Gastroesophageal sphincter (tissue), 4 donors: ENCODE measurements at regions not wholly inside any gene's neighbourhood (a gene's known extent, or its start where the extent isn't known, plus 50 kb on each side); places are given as distances from the start of the nearest gene placed in this dataset.

Source experiments
- ATAC-seq: fragments of 150-250 bp; one replicate; pipeline ENCODE4 v1.9.1; 2016; ENCODE audit warnings: mild to moderate bottlenecking, moderate library complexity
- H3K27ac ChIP-seq, 4 donors: fragments of 200-600 bp; sonication (generic) in 3 of 4; 1 replicate in 3 of 4; 2 replicates in 1 of 4; pipeline ENCODE4 v1.5.1; 2016 to 2019
- H3K27me3 ChIP-seq: fragments of 200-600 bp; sonication (generic); one replicate; pipeline ENCODE4 v1.5.1; 2019
- H3K36me3 ChIP-seq, 2 donors: fragments of 200-600 bp; sonication (generic); one replicate each; pipeline ENCODE4 v1.5.1; 2019; ENCODE audit warnings: control low read depth in 1 of 2
- H3K4me1 ChIP-seq, 3 donors: fragments of 200-600 bp; sonication (generic); 1 replicate in 2 of 3; 2 replicates in 1 of 3; pipeline ENCODE4 v1.5.1; 2016 to 2019; ENCODE audit warnings: control low read depth in 2 of 3
- H3K4me3 ChIP-seq, 2 donors: fragments of 200-600 bp; sonication (generic); one replicate each; pipeline ENCODE4 v1.5.1; 2019; ENCODE audit warnings: mild to moderate bottlenecking in 1 of 2, moderate library complexity in 1 of 2
- H3K9me3 ChIP-seq, 3 donors: fragments of 200-600 bp; sonication (generic); one replicate each; pipeline ENCODE4 v1.5.1; 2017 to 2019; ENCODE audit warnings: control low read depth in 2 of 3
- CTCF ChIP-seq, 4 experiments: fragments of 200-600 bp in 2 of 4; fragments of 450-650 bp in 2 of 4; sonication (generic) in 1 of 4; IDR thresholded peaks; one replicate each; pipeline ENCODE4 v1.5.1; 2017 to 2019; ENCODE audit warnings: antibody characterized with exemption in 4 of 4, mild to moderate bottlenecking in 2 of 4, moderate library complexity in 2 of 4
- EP300 ChIP-seq: sonication (generic); formaldehyde crosslinking; IDR thresholded peaks from one replicate; pipeline ENCODE4 v1.6.1; 2017; ENCODE audit warnings: antibody characterized with exemption, mild to moderate bottlenecking
- POLR2A ChIP-seq, 2 donors: fragments of 450-650 bp; IDR thresholded peaks; one replicate each; pipeline ENCODE4 v1.6.1; 2017; ENCODE audit warnings: antibody characterized with exemption in 2 of 2, mild to moderate bottlenecking in 2 of 2, moderate library complexity in 1 of 2
- POLR2AphosphoS5 ChIP-seq: sonication (generic); formaldehyde crosslinking; IDR thresholded peaks from one replicate; pipeline ENCODE4 v1.6.1; 2017; ENCODE audit warnings: antibody characterized with exemption
- whole genome bisulfite sequencing, 2 donors: methylation state at CpG; one replicate each; pipeline ENCODE4 v1.1.5; 2018; ENCODE audit warnings: low coverage in 1 of 2; 5-methylcytosine and 5-hydroxymethylcytosine counted together

DNA sequence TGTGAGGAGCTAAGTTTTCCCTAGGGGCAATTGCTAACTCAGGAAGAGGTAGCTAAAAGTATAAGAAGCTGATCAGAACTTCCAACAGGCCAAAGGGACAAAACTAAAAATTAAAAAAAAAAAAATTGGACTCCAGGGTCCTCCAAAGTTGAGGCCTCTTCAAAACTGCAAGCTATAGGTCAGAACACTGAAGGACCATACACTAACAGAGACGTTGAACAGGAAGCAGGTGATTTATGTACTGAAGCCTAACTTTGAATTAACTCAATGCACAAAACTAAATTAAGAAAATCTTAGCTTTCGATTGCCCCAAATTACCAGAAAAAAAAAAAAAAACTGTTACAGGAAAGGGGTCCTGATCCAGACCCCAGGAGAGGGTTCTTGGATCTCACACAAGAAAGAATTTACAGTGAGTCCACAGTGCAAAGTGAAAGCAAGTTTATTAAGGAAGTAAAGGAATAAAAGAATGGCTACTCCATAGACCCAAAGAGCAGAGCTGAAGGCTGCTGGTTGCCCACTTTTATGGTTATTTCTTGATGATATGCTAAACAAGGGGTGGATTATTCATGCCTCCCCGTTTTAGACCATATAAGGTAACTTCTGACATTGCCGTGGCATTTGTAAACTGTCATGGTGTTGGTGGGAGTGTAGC, 442.8 kb upstream of the NECTIN3 start:
- TF ChIP-seq POLR2A (IDR thresholded peaks at IDR 0.05): no peak
- TF ChIP-seq EP300: no peak
- no peak for TF ChIP-seq CTCF (IDR thresholded peaks at IDR 0.05)
- no peak for TF ChIP-seq POLR2AphosphoS5
- Histone ChIP-seq H3K36me3 (no peaks in the 10 kb centered on the region), H3K27ac (no peak overlapping the region), H3K27me3 (no peaks in the 10 kb centered on the region), H3K4me1 (no peaks in the 10 kb centered on the region), H3K4me3 (no peak overlapping the region), H3K9me3 (no peaks in the 10 kb centered on the region)
- ATAC-seq: no peak
- 66 to 78% methylated on average over 4 of the region's 4 CpGs for WGBS, 2 donors

DNA sequence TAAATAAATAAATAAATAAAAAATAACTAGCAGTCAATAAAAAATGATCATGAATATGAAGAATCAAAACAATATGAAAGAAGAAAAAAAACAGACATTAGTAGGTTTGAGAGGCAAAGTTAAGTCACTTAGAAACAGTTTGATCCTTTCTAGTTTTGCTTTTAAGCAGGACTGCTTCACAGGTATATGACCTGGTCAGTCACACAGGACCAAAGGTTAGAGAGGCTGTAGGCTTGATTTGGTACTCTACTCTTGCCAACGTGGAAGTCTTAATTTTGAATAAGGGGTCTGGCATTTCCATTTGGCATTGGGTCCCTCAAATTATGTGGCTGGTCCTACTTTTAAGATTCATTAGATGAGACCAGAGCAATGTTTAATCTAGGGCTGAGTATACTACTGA, 441.7 kb upstream of the NECTIN3 start:
- Histone ChIP-seq H3K4me1 (no peaks in the 10 kb centered on the region), H3K9me3 (no peaks in the 10 kb centered on the region), H3K4me3 (no peak overlapping the region), H3K27me3 (no peaks in the 10 kb centered on the region), H3K27ac (no peak overlapping the region), H3K36me3 (no peaks in the 10 kb centered on the region)
- no peak for TF ChIP-seq EP300
- no peak for TF ChIP-seq CTCF (IDR thresholded peaks at IDR 0.05)
- no peak for TF ChIP-seq POLR2A (IDR thresholded peaks at IDR 0.05)
- no peak for TF ChIP-seq POLR2AphosphoS5
- ATAC-seq: no peak
- 70 to 88% methylated on average over 1 of the region's 1 CpG for WGBS, 2 donors

DNA sequence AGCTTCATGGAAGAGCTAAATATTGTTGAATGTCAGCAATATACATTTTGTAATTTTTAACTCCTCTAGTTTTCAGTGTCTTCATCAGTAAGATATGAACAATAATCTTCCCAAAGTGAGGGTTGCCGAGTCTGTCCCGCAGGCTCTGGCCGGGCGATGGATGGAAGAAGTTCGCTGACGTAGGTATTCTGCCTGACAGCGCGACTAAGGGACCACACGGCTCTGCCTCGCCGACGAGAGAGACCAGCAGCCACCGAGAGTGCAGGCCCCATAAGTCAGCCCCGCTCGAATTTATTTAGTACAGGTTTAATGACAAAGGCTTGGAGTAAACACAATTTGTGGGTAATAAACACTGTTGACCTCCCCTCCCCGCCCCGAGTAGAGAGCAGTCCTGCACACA, 427.4 kb upstream of the NECTIN3 start:
- WGBS, 2 donors: 89 to 95% methylated on average over 14 to 16 of the region's 17 CpGs
- no peaks in the 10 kb centered on the region for H3K27me3 ChIP-seq
- H3K36me3 ChIP-seq: no peaks in the 10 kb centered on the region
- no peaks in the 10 kb centered on the region for H3K4me1 ChIP-seq
- ATAC-seq: no peak
- H3K27ac ChIP-seq: no peak overlapping the region
- TF ChIP-seq POLR2AphosphoS5 (no peak), EP300 (no peak), POLR2A (IDR thresholded peaks at IDR 0.05) (no peak), CTCF (IDR thresholded peaks at IDR 0.05) (no peak)
- no peaks in the 10 kb centered on the region for H3K9me3 ChIP-seq
- H3K4me3 ChIP-seq: no peak overlapping the region

DNA sequence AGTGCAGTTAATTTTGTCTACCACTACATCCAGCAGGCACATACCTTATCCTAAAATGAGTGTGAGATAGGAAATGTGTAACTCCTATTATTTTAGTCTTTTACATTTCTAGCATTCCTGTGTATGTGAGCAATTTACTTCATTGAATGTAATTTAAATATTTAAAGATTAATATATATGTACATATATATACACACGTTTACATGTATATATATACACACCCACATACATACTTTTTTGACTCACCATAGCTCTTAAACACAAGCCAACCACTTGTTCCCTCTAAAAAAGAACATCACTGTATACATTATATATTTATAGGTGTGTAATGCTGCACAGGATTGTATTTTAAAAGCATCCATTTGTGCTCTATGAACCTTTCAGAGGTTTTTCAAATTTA, 425.6 kb upstream of the NECTIN3 start:
- Histone ChIP-seq H3K4me1 (no peaks in the 10 kb centered on the region), H3K27me3 (no peaks in the 10 kb centered on the region), H3K4me3 (no peak overlapping the region), H3K27ac (no peak overlapping the region), H3K9me3 (no peaks in the 10 kb centered on the region), H3K36me3 (no peaks in the 10 kb centered on the region)
- no peak for ATAC-seq
- TF ChIP-seq CTCF (IDR thresholded peaks at IDR 0.05): no peak
- no peak for TF ChIP-seq POLR2A (IDR thresholded peaks at IDR 0.05)
- no peak for TF ChIP-seq POLR2AphosphoS5
- TF ChIP-seq EP300: no peak
- WGBS, 2 donors: 50 to 64% methylated on average over 1 of the region's 1 CpG

DNA sequence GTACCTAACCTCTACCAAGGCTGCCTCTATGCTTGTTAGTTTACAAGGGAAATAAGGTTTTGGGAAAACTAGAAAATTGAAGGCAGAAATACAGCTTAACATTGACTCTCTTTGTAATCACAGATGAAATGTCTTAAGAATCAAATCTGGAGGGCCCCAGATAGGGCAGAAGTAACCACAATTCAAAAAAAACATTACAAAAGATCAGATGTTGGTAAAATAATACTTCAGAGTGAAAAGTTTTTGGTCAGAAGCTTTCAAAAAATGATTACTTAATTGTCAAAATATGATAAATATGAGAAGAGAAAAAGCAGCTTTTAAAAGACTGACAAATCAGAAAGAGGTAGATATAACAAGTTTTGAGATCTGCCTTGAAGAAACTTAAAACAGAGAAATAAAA, 425.1 kb upstream of the NECTIN3 start:
- H3K9me3 ChIP-seq: no peaks in the 10 kb centered on the region
- TF ChIP-seq POLR2AphosphoS5 (no peak), POLR2A (IDR thresholded peaks at IDR 0.05) (no peak), CTCF (IDR thresholded peaks at IDR 0.05) (no peak), EP300 (no peak)
- no peak overlapping the region for H3K27ac ChIP-seq
- no peaks in the 10 kb centered on the region for H3K36me3 ChIP-seq
- no peaks in the 10 kb centered on the region for H3K27me3 ChIP-seq
- ATAC-seq: no peak
- no peaks in the 10 kb centered on the region for H3K4me1 ChIP-seq
- H3K4me3 ChIP-seq: no peak overlapping the region
